IMR-90 (cell line): ENCODE measurements at regions not wholly inside any gene's neighbourhood (a gene's known extent, or its start where the extent isn't known, plus 50 kb on each side); places are given as distances from the start of the nearest gene placed in this dataset.

ENCODE experiments used
- ATAC-seq: fragments of 200-7000 bp; cut with Tn5 transposase; 2 replicates; pipeline ENCODE4 v1.9.1; 2020; ENCODE audit warnings: low read depth, mild to moderate bottlenecking, moderate library complexity
- BruUV-seq: library from RNA; stranded (reverse); fragments of 400-500 nt; replicated peaks from 2 replicates; lab custom pipeline; 2021; lab: Mats Ljungman, UMichigan
- CTCF ChIA-PET: fragments of 300-600 bp; formaldehyde crosslinking; extraction: SDS; loops from one replicate; lab custom pipeline; 2021; ENCODE audit warnings: antibody characterized with exemption; lab: Yijun Ruan, JAX
- POLR2A ChIA-PET: fragments of 300-600 bp; sonication (Branson Sonifier 250); formaldehyde crosslinking; loops from one replicate; lab custom pipeline; 2022; ENCODE audit warnings: antibody characterized with exemption; ENCODE audit not compliant: unreplicated experiment; lab: Charles Lee
- DNase-seq: peaks from one replicate; pipeline ENCODE4 v3.0.0; 2013
- H2AFZ ChIP-seq: replicated peaks from 2 replicates; pipeline ENCODE3; 2013; ENCODE audit warnings: low read length, mild to moderate bottlenecking; ENCODE audit not compliant: poor library complexity
- H2AK5ac ChIP-seq: 2 replicates; pipeline ENCODE4 v1.6.1; 2013; ENCODE audit warnings: low read depth, low read length, inconsistent platforms
- H2AK9ac ChIP-seq: replicated peaks from 2 replicates; pipeline ENCODE3; 2013; ENCODE audit warnings: mild to moderate bottlenecking, low read depth, low read length, moderate library complexity; ENCODE audit not compliant: poor library complexity
- H2BK120ac ChIP-seq: 2 replicates; pipeline ENCODE4 v1.6.1; 2013; ENCODE audit warnings: low read depth, low read length, inconsistent platforms
- H2BK15ac ChIP-seq: 3 replicates; pipeline ENCODE4 v1.6.1; 2013; ENCODE audit warnings: low read depth, low read length, inconsistent platforms
- H2BK20ac ChIP-seq: 2 replicates; pipeline ENCODE4 v1.6.1; 2013; ENCODE audit warnings: low read depth, mild to moderate bottlenecking, inconsistent platforms, low read length, moderate library complexity
- H2BK5ac ChIP-seq: 2 replicates; pipeline ENCODE4 v1.6.1; 2013; ENCODE audit warnings: mild to moderate bottlenecking, low read depth, low read length, inconsistent platforms; ENCODE audit not compliant: poor library complexity, severe bottlenecking
- H3K14ac ChIP-seq: replicated peaks from 2 replicates; pipeline ENCODE4 v1.6.1; 2013; ENCODE audit warnings: low read depth, low read length, inconsistent platforms
- H3K18ac ChIP-seq: 2 replicates; pipeline ENCODE4 v1.6.1; 2013; ENCODE audit warnings: low read depth, low read length, control low read depth
- H3K23ac ChIP-seq: 2 replicates; pipeline ENCODE4 v1.6.1; 2013; ENCODE audit warnings: low read depth, low read length, inconsistent platforms
- H3K27ac ChIP-seq: 2 replicates; pipeline ENCODE4 v1.5.1; 2013; ENCODE audit warnings: mild to moderate bottlenecking, control low read depth, low read length; ENCODE audit not compliant: insufficient read depth
- H3K27me3 ChIP-seq: 2 replicates; pipeline ENCODE4 v1.6.1; 2013; ENCODE audit warnings: low read length; ENCODE audit not compliant: control insufficient read depth, insufficient read depth
- H3K36me3 ChIP-seq: 2 replicates; pipeline ENCODE4 v1.6.1; 2013; ENCODE audit warnings: low read length, mixed read lengths; ENCODE audit not compliant: control insufficient read depth, insufficient read depth
- H3K4ac ChIP-seq: 2 replicates; pipeline ENCODE4 v1.6.1; 2013; ENCODE audit warnings: low read depth, low read length, inconsistent platforms
- H3K4me1 ChIP-seq: 2 replicates; pipeline ENCODE4 v1.6.1; 2013; ENCODE audit warnings: low read length, mixed read lengths; ENCODE audit not compliant: control insufficient read depth, insufficient read depth
- H3K4me2 ChIP-seq: 2 replicates; pipeline ENCODE4 v1.6.1; 2013; ENCODE audit warnings: low read depth, mild to moderate bottlenecking, control low read depth, low read length, moderate library complexity
- H3K4me3 ChIP-seq: 2 replicates; pipeline ENCODE4 v1.5.1; 2013; ENCODE audit warnings: low read depth, mild to moderate bottlenecking, control low read depth, low read length, moderate library complexity; ENCODE audit not compliant: insufficient read depth
- H3K56ac ChIP-seq: 2 replicates; pipeline ENCODE4 v1.6.1; 2013; ENCODE audit warnings: low read length, inconsistent platforms; ENCODE audit not compliant: insufficient read depth; ENCODE audit errors: extremely low read depth
- H3K79me1 ChIP-seq, 2 experiments: 2 replicates each; pipeline ENCODE4 v1.6.1; 2013; ENCODE audit warnings: low read length in 2 of 2, inconsistent platforms in 1 of 2, low read depth in 1 of 2
- H3K9ac ChIP-seq: 2 replicates; pipeline ENCODE4 v1.6.1; 2013; ENCODE audit warnings: low read depth, low read length, control low read depth
- H3K9me1 ChIP-seq: 2 replicates; pipeline ENCODE4 v1.6.1; 2013; ENCODE audit warnings: low read length, inconsistent platforms; ENCODE audit not compliant: insufficient read depth
- H3K9me3 ChIP-seq: 2 replicates; pipeline ENCODE4 v1.6.1; 2013; ENCODE audit warnings: low read length; ENCODE audit not compliant: control insufficient read depth, insufficient read depth
- H4K20me1 ChIP-seq: 2 replicates; pipeline ENCODE4 v1.6.1; 2013; ENCODE audit warnings: low read length, inconsistent platforms; ENCODE audit not compliant: insufficient read depth
- H4K5ac ChIP-seq: 2 replicates; pipeline ENCODE4 v1.6.1; 2013; ENCODE audit warnings: mild to moderate bottlenecking, low read depth, low read length, control low read depth
- H4K8ac ChIP-seq, 2 experiments: 2 replicates each; pipeline ENCODE4 v1.6.1; 2013; ENCODE audit warnings: low read depth in 2 of 2, low read length in 2 of 2, control low read depth in 1 of 2, inconsistent platforms in 1 of 2
- H4K91ac ChIP-seq: 2 replicates; pipeline ENCODE4 v1.6.1; 2013; ENCODE audit warnings: low read depth, low read length, inconsistent platforms; ENCODE audit not compliant: insufficient read depth
- BHLHE40 ChIP-seq: fragments of 150-350 bp; IDR thresholded peaks from 2 replicates; pipeline ENCODE4 v1.6.1; 2016; ENCODE audit warnings: mild to moderate bottlenecking, low read depth, low read length
- CEBPB ChIP-seq: IDR thresholded peaks from 2 replicates; pipeline ENCODE4 v1.6.1; 2012; ENCODE audit warnings: low read depth, low read length, improper control_type of control experiment
- ELK1 ChIP-seq: fragments of 150-350 bp; IDR thresholded peaks from 2 replicates; pipeline ENCODE4 v1.6.1; 2016; ENCODE audit warnings: low read depth, mild to moderate bottlenecking, low read length, moderate library complexity, borderline replicate concordance
- FOS ChIP-seq: fragments of 150-350 bp; IDR thresholded peaks from 2 replicates; pipeline ENCODE4 v1.6.1; 2016; ENCODE audit warnings: low read depth, low read length
- MAFK ChIP-seq: IDR thresholded peaks from 2 replicates; pipeline ENCODE4 v1.6.1; 2012; ENCODE audit warnings: low read depth, low read length, improper control_type of control experiment
- MXI1 ChIP-seq: IDR thresholded peaks from 2 replicates; pipeline ENCODE4 v1.6.1; 2012; ENCODE audit warnings: low read depth, mild to moderate bottlenecking, low read length, moderate library complexity, borderline replicate concordance
- POLR2A ChIP-seq: IDR thresholded peaks from 2 replicates; pipeline ENCODE4 v1.6.1; 2012; ENCODE audit warnings: mild to moderate bottlenecking, low read depth, low read length
- RAD21 ChIP-seq: IDR thresholded peaks from 2 replicates; pipeline ENCODE4 v1.6.1; 2012; ENCODE audit warnings: low read length, improper control_type of control experiment
- RCOR1 ChIP-seq: IDR thresholded peaks from 2 replicates; pipeline ENCODE4 v1.6.1; 2012; ENCODE audit warnings: mild to moderate bottlenecking, low read length, improper control_type of control experiment; ENCODE audit not compliant: insufficient replicate concordance
- RFX5 ChIP-seq: IDR thresholded peaks from 2 replicates; pipeline ENCODE4 v1.8.0; 2012; ENCODE audit warnings: low read depth, mild to moderate bottlenecking, low read length, moderate library complexity
- SMC3 ChIP-seq: fragments of 150-350 bp; IDR thresholded peaks from 2 replicates; pipeline ENCODE4 v1.6.1; 2016; ENCODE audit warnings: low read depth, mild to moderate bottlenecking, antibody characterized with exemption, low read length, moderate library complexity
- WGBS, 2 experiments: methylation state at CpG; one replicate each; pipeline versions ENCODE4 v1.1.5 to v1.1.7; 2013; ENCODE audit warnings: missing lambda C conversion rate in 2 of 2; ENCODE audit not compliant: insufficient read length in 1 of 2; ENCODE audit errors: extremely low coverage in 2 of 2; 5-methylcytosine and 5-hydroxymethylcytosine counted together
- dilution Hi-C: fragments of 300-500 bp; cut with HindIII; formaldehyde crosslinking; loops from one replicate; pipeline ENCODE4 v1.14.3; 2018; ENCODE audit warnings: low sequenced_read_pairs; ENCODE audit not compliant: unreplicated experiment
- in situ Hi-C: fragments of 300-500 bp; cut with MboI; formaldehyde crosslinking; loops from 3 replicates; pipeline ENCODE4 v1.14.3; 2019; ENCODE audit warnings: low sequenced_read_pairs, inconsistent platforms, mixed read lengths
- intact Hi-C: fragments of 100-400 bp; cut with micrococcal nuclease; formaldehyde crosslinking; loops from 2 replicates; pipeline ENCODE4 v1.10.0; 2022
- TF ChIP-seq, protein P1 (sequence below): fragments of 150-350 bp; IDR thresholded peaks from 2 replicates; pipeline ENCODE4 v1.6.1; 2017; ENCODE audit warnings: mild to moderate bottlenecking, antibody characterized with exemption, low read length, low read depth
- TF ChIP-seq, protein P2 (sequence below): conservative IDR thresholded peaks from 2 replicates; pipeline ENCODE4 v1.5.1; 2012; ENCODE audit warnings: mild to moderate bottlenecking, low read depth, low read length, improper control_type of control experiment

DNA sequence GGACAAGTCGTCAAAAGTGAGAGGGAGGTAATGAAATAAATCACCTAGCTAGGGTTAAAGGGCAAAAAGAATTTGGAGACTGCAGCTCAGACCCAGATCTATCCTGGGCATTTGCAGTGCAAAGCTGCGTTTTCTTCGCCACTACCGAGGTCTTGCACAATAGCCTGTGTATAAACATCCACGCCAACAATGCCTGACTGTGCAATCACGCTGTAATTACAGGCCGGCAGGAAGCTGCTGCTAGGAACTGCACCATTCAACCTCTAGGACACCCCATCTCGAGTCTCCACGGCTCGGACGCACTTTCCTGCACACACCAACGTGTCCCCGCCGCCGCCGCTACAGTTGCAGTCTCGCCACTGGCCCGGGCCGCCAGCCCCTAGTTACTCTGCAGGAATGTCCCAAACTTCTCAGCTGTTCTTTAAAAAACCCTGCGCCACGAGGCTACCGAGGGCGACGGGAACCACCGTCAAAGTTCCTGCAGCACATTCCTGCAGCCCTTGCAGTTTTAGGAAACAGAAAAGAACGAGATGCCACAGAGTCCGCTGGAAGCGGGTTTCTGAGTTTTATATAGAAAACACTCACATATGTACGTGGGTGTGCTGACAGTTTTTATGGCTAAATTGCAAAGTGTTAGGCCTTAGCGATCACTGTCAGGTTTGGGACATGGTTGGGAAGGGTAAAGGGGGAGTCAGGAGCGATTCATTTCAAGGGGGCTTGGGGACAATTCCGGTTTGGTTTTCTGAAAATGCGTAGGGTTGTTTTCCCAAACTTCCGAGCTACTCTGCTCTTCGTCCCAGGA lies 65.6 kb upstream of the PTGR2 start:
- intact Hi-C loops (loop anchor here (1.0 to 5.0 kb wide), 6 partner anchors 25 to 516 kb away; partner anchors contain the start of genes ABCD4 and ZNF410), dilution Hi-C loops (no loop called here), in situ Hi-C loops (no loop called here)
- 0% methylated on average over 7 of the region's 35 CpGs; no CpG with 5 or more reads in 1 of the 2 experiments for WGBS, 2 experiments
- POLR2A ChIA-PET, result interaction anchor here (1.0 to 1.5 kb wide), 2 partner anchors 13 to 26 kb away, joined by 3 to 7 read pairs; a partner anchor contains a TSS
- Histone ChIP-seq H3K14ac (peak overlapping the region; percentile 79), H3K9me3 (no peaks in the 10 kb centered on the region), H3K27ac (peak overlapping the region; percentile 98), H2BK5ac (peak overlapping the region; percentile 80), H4K20me1 (peaks cover 35% of the 10 kb centered on the region), H3K18ac (peak overlapping the region; percentile 92), H2BK15ac (peak overlapping the region; percentile 59), H3K4me3 (peak overlapping the region; percentile 65), H3K56ac (peak overlapping the region; percentile 93), H2AFZ (peak overlapping the region; percentile 92), H3K9ac (peak overlapping the region; percentile 98), H3K79me1 (peaks cover 33 to 76% of the 10 kb centered on the region in 2 experiments), H2BK120ac (peak overlapping the region; percentile 81), H3K9me1 (peaks cover 39% of the 10 kb centered on the region), H2AK9ac (peak overlapping the region; percentile 21), H4K8ac (peak overlapping the region; percentile 76 to 87), H3K27me3 (no peaks in the 10 kb centered on the region), H3K4ac (peak overlapping the region; percentile 90), H4K91ac (peak overlapping the region; percentile 85), H3K36me3 (no peaks in the 10 kb centered on the region), H3K4me1 (peaks cover 36% of the 10 kb centered on the region), H2BK20ac (peak overlapping the region; percentile 16), H3K4me2 (peak overlapping the region; percentile 86), H3K23ac (peak overlapping the region; percentile 84), H2AK5ac (peak overlapping the region; percentile 38), H4K5ac (peak overlapping the region; percentile 77)
- ATAC-seq (peak; percentile 59), DNase-seq (peak; percentile 96)
- CTCF ChIA-PET, result interaction anchor here (1.4 to 2.1 kb wide), 3 partner anchors 26 to 57 kb away, joined by 3 to 6 read pairs (median 5); a partner anchor contains a TSS
- BruUV-seq, result no TSS peak
- TF ChIP-seq MXI1, result peak; percentile 73; the same call in 1 of the 2 replicates
- peak; percentile 73 for TF ChIP-seq POLR2A
- 0 out of 2 replicates have a peak, but pooled peaks have one; percentile 9 for TF ChIP-seq RAD21
- TF ChIP-seq BHLHE40, result peak; percentile 62
- TF ChIP-seq RFX5, result no peak
- 0 out of 2 replicates have a peak, but pooled peaks have one; percentile 16 for TF ChIP-seq SMC3
- peak; percentile 73 for TF ChIP-seq RCOR1
- TF ChIP-seq CEBPB, result peak; percentile 100
- TF ChIP-seq, protein P1, sequence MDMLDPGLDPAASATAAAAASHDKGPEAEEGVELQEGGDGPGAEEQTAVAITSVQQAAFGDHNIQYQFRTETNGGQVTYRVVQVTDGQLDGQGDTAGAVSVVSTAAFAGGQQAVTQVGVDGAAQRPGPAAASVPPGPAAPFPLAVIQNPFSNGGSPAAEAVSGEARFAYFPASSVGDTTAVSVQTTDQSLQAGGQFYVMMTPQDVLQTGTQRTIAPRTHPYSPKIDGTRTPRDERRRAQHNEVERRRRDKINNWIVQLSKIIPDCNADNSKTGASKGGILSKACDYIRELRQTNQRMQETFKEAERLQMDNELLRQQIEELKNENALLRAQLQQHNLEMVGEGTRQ, result no peak
- no peak for TF ChIP-seq MAFK
- no peak for TF ChIP-seq ELK1
- TF ChIP-seq, protein P2, sequence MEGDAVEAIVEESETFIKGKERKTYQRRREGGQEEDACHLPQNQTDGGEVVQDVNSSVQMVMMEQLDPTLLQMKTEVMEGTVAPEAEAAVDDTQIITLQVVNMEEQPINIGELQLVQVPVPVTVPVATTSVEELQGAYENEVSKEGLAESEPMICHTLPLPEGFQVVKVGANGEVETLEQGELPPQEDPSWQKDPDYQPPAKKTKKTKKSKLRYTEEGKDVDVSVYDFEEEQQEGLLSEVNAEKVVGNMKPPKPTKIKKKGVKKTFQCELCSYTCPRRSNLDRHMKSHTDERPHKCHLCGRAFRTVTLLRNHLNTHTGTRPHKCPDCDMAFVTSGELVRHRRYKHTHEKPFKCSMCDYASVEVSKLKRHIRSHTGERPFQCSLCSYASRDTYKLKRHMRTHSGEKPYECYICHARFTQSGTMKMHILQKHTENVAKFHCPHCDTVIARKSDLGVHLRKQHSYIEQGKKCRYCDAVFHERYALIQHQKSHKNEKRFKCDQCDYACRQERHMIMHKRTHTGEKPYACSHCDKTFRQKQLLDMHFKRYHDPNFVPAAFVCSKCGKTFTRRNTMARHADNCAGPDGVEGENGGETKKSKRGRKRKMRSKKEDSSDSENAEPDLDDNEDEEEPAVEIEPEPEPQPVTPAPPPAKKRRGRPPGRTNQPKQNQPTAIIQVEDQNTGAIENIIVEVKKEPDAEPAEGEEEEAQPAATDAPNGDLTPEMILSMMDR, result peak; percentile 29; the same call in 1 of the 2 replicates
- no peak; the same call in none of the 2 replicates for TF ChIP-seq FOS
